SIG-M5 treated with dmso at 0.1 percent for 504 hours (cell line): ENCODE measurements at regions not wholly inside any gene's neighbourhood (a gene's known extent, or its start where the extent isn't known, plus 50 kb on each side); places are given as distances from the start of the nearest gene placed in this dataset.

Experiments used
- DNase-seq: peaks from one replicate; lab custom pipeline; 2025; ENCODE audit not compliant: unreplicated experiment; lab: John Stamatoyannopoulos, UW

- DNase-seq, result no peak
Measured at GRCh38 chr20:56797023-56797422, 167.9 kb downstream of the TFAP2C start.

- no peak for DNase-seq
Measured at GRCh38 chr20:56798634-56799033, 169.5 kb downstream of the TFAP2C start.

- DNase-seq, result no peak
Measured at GRCh38 chr20:56799187-56799586, 170.1 kb downstream of the TFAP2C start.

DNA sequence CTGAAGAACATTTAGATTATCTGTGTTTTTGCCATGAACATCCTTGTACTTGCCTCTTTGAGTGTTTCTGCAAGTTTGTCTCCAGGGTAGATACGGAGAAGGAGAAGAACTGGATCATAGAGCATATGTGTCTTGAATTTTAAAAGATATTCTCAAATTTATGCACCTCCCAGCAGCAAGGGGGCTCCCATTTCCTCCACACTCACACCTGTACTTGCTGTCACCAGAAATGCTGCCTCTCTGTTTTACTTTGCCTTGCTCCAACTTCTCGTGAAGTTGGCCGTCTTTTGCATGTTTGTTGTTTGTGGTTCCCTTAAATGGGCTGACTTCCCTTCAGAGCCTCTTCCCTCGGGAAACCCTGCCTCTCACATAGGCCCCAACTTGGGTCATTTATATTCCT is 171.0 kb downstream of the TFAP2C start:
- no peak for DNase-seq

DNA sequence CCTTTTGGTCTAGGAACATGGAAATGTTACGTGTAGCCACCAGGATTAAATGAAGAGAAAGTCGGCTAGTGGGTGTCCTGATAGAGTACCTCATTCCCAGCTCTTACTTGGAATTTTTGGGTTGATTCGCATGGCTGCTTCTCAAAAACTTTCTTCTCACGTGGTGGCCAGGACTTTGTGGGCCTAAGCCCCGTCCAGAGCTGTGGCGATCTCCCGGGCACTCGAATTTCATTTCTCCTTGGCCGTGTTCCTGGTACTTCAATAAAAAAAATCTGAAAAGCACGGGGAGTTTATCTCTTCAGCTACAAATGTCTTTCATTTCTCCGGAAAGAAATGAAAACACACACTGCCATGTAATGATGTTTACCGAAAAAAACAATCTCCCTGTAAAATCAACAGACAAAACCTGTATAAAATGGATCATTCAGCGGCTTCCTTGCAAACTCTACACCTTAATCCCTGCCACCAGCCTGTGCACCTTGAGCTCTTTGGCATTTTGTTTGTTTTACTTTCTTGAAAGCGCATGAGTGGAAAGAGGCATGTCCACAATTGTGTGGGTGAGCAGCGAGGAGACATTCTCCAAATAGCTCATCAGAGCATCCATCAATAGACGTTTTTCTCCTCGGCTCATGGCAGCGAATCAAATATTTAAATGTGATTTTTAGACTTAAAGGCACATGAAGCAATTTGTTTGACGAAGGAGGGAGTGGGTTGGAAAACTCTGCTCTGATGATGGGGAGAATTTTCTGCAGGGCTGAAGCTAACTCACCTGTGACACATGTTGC is 173.1 kb downstream of the TFAP2C start:
- DNase-seq, result no peak

DNA sequence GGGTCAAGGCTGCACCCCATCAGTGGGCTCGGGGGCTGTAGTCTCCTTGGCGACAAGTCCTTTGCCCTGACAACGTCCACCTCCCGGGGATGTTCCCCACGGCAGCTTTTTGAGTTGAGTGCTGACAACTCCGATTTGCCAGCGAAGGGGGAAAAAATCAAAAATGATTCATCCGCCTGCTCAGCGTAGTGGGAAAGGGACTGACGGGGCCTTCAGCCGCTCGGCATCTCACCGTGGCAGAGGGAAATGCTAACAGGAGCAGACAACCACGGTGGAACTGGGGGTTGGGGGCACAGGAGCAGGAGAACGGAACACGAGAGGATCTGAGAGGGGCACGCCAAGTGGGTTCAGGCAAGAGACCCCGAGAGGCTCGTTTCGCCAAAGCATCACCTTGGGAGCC is 173.7 kb downstream of the TFAP2C start:
- no peak for DNase-seq

- DNase-seq, result no peak
Measured at GRCh38 chr20:56805313-56805712, 176.2 kb downstream of the TFAP2C start.

GRCh38 chr20:56805966-56806365 is 176.9 kb downstream of the TFAP2C start:
- no peak for DNase-seq

DNA sequence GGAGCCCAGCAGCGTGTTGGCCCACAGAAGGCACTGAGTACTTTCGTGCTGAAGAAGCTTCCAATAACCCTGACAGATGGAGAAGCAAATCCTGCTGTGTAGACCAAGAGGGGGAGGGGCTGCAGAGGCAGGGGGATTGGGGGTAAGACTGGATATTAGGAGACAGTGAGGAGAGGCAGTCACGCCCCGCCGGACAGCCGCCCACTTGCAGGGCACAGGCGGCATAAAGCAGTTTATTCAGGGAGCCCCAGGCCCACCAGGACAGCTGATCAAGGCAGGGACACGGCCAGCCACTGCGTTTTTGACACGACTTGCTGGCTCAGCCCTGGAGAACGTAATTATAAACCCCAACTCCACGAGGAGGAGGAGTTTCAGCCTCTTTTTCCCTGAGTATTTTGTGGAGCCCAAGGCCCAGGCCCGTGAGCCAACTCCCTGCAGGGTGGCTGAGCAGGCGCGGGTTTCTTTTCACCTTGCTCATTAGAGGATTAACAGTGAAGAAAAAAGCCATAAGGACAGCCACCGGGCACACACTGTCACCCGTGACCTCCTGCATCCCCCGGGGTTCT is 177.9 kb downstream of the TFAP2C start:
- no peak for DNase-seq

GRCh38 chr20:56808117-56808725 is 179.1 kb downstream of the TFAP2C start:
- no peak for DNase-seq

- DNase-seq, result no peak
Measured at GRCh38 chr20:56808732-56809131, 179.6 kb downstream of the TFAP2C start.

- DNase-seq, result no peak
Measured at GRCh38 chr20:56809668-56810067, 180.6 kb downstream of the TFAP2C start.

- DNase-seq, result no peak
Measured at GRCh38 chr20:56810141-56810540, 181.0 kb downstream of the TFAP2C start.

DNA sequence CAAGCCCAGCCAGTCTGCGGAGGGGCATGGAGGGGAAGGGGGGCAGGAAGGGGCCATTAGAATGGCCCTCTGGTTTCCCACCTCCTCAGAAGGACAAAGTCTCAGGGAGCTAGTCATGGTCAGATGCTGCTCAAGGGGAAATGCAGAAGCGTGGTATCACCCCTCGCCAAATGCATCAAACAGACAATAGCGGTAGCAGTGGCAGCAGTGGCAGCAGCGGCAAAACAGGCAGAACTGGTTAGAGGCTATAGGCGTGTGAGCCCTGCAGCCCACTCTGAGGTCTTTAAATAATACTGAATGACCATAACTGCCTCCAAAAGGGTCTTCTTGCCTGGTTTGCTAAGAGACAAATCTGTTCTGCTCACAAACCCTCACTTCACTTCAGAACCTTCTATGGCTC is 186.7 kb downstream of the TFAP2C start:
- no peak for DNase-seq

DNA sequence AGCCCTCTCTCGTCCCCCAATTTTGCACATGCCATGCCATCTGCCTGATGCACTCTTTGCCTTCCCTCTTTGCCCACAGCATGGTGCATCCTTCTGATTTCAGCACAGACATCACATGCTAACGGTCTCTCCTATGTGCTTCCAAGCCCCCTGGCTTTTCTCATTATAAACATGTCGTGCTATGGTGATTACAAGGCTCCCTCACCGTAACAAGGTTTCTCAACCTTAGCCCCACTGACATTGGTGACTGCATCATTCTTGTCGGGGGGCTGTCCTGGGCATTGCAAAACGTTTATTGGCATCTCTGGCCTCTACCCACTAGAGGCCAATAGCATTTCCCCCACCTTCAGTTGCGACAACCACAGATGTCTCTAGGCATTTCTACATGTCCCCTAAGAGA is 187.2 kb downstream of the TFAP2C start:
- peak; percentile 98 for DNase-seq

DNA sequence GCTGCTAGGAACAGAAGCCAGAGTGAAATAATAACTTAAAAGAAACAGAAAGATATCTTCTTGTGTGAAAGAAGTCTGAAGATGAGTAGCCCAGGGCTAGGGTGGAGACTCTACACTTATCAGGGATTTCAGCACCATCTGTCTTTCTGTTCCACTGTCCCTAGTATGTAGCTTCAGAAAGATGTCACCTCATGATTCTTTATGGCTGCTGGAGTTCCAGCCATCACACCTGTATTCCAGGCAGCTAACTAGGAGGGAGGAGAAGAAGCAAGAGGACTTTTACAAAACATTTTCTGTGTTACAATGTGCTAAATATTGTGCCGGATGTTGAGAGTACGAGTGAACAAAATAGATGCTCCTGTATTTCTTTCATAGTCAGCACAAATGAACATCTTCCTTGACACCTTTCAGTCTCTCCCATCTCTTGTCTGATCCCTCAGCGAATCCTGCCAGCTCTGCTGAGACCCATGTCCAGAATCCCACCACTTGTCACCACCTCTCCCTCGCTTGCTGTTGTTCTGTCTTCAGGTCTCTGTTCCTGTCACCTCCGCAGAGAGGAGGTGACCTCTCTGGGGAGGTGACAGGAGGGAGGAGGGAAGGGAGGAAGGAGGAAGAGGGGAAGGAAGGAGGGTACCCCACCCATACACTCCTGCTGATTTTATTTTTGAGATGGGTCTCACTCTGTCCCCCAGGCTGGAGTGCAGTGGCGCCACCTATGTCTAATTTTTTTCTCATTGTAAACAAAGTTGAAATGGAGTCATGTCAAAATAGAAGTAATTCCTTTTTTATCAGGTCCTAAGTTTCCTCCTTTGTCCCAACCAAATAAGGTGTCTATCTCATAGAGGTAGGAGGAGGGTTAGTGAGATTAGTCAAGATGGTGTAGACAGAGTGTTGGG is 188.9 kb downstream of the TFAP2C start:
- no peak for DNase-seq

DNA sequence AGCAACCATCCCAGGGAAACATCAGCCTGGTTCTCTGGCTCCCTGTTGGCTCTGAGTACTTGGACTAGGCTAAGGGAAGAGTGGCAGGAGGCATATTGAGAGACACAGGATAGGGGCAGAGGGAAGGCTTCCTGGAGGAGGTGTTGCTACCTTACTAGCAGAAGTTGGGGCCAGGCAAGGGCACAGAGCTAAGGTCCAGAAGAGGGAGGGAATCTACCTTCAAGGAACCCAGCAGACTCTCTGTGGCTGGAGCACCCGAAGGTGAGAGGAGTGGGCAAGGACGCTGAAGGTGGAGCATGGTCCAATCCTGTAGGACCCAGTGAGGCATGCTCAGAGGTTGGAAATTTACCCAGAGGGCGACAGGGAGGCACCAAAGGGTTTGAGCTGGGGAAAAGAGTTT is 191.9 kb downstream of the TFAP2C start:
- DNase-seq, result no peak

GRCh38 chr20:56826306-56826704 is 197.2 kb downstream of the TFAP2C start:
- no peak for DNase-seq

DNA sequence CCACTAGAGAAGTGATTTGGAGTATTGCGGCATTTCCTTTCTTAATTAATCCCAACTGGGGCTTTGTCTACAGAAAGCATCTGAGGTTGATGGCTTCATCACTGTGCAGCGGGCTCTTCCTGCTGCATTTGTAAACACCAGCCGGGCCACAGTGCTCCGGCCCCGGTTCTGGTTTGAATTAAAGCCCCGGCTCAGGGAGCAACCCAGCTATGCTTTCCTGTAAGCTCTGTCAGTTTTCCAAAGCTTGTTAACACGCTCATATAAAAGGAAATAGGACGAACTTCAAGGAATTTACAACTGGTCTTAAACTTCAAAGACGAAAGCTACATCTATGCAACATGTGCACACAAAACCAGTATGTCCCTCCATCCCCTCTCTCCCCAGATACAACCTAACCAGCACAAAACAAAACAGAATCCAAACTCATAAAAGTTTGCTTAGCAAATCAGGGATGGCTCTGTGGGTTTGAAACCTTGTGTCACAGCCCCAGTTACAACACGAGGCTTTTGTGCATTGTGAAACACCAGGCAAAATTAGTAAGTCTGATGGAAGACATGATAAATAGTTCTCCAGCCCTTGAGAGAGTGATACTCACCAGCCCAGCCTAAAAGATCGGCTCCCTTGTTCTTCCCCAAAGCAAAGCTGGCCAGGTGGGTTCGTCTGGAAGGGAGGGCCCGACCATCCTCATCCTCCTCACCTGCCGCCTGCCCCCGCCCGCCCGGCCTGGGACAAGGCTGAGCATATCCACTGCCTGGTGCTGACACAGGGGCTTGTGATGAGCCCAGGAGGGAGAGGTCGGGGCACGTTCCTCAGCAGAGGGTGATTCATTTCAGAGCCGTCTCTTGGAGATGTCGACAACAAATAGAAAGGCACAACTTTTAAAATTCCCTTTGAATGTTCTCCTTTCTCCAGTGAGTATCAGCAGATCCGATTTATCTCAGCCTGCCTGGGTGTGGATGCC is 197.9 kb downstream of the TFAP2C start:
- DNase-seq, result peak; percentile 96

- DNase-seq, result peak; percentile 93
Measured at GRCh38 chr20:56827763-56828162, 198.7 kb downstream of the TFAP2C start.
